MM.1S (cell line): ENCODE measurements at regions not wholly inside any gene's neighbourhood (a gene's known extent, or its start where the extent isn't known, plus 50 kb on each side); places are given as distances from the start of the nearest gene placed in this dataset.

Experiments used
- DNase-seq: peaks from one replicate; pipeline ENCODE4 v3.0.0-alpha.2; 2015
- H2AFZ ChIP-seq: fragments of 300-600 bp; sonication (generic); 2 replicates; pipeline ENCODE4 v1.6.0; 2016; ENCODE audit warnings: antibody characterized with exemption, low read length
- H3F3A ChIP-seq: fragments of 300-600 bp; sonication (generic); 2 replicates; pipeline ENCODE4 v1.6.1; 2016; ENCODE audit warnings: mild to moderate bottlenecking, antibody characterized with exemption, low read length, moderate library complexity, mixed read lengths; ENCODE audit not compliant: insufficient read depth
- H3K27ac ChIP-seq: fragments of 300-600 bp; sonication (generic); 2 replicates; pipeline ENCODE4 v1.5.1; 2016; ENCODE audit warnings: mild to moderate bottlenecking, low read length
- H3K27me3 ChIP-seq: fragments of 300-600 bp; sonication (generic); replicated peaks from 2 replicates; pipeline ENCODE4 v1.6.0; 2016; ENCODE audit warnings: low read length; ENCODE audit not compliant: insufficient read depth
- H3K36me3 ChIP-seq: fragments of 300-600 bp; sonication (generic); replicated peaks from 2 replicates; pipeline ENCODE4 v1.6.1; 2016; ENCODE audit warnings: mild to moderate bottlenecking, low read length, mixed read lengths; ENCODE audit not compliant: insufficient read depth
- H3K4me1 ChIP-seq: fragments of 300-600 bp; sonication (generic); 2 replicates; pipeline ENCODE4 v1.6.1; 2016; ENCODE audit warnings: low read length, mixed read lengths
- H3K4me2 ChIP-seq: fragments of 300-600 bp; sonication (generic); 2 replicates; pipeline ENCODE4 v1.6.0; 2016; ENCODE audit warnings: low read depth, low read length
- H3K4me3 ChIP-seq: fragments of 300-600 bp; sonication (generic); 2 replicates; pipeline ENCODE4 v1.5.1; 2016; ENCODE audit warnings: low read length, mixed read lengths
- H3K79me2 ChIP-seq: fragments of 300-600 bp; sonication (generic); 2 replicates; pipeline ENCODE4 v1.6.1; 2016; ENCODE audit warnings: mixed run types, low read length, mixed read lengths
- H3K9ac ChIP-seq: fragments of 300-600 bp; sonication (generic); 2 replicates; pipeline ENCODE4 v1.6.1; 2016; ENCODE audit warnings: low read length, mixed read lengths
- H3K9me2 ChIP-seq: fragments of 300-600 bp; sonication (generic); replicated peaks from 2 replicates; pipeline ENCODE4 v1.6.1; 2016; ENCODE audit warnings: mild to moderate bottlenecking, low read length, mixed read lengths; ENCODE audit not compliant: insufficient read depth
- H3K9me3 ChIP-seq: fragments of 300-600 bp; sonication (generic); replicated peaks from 2 replicates; pipeline ENCODE4 v1.6.1; 2016; ENCODE audit warnings: mild to moderate bottlenecking, low read length, mixed read lengths; ENCODE audit not compliant: insufficient read depth
- H4K20me1 ChIP-seq: fragments of 300-600 bp; sonication (generic); 2 replicates; pipeline ENCODE4 v1.6.1; 2016; ENCODE audit warnings: mild to moderate bottlenecking, low read length, moderate library complexity, mixed read lengths; ENCODE audit not compliant: insufficient read depth
- CTCF ChIP-seq: fragments of 300-600 bp; sonication (generic); IDR thresholded peaks from 2 replicates; pipeline ENCODE4 v1.5.1; 2016; ENCODE audit warnings: antibody characterized with exemption, low read length, mixed read lengths
- EZH2 ChIP-seq: fragments of 300-600 bp; sonication (generic); optimal IDR thresholded peaks from 2 replicates; pipeline ENCODE3; 2017; ENCODE audit warnings: low read depth, mild to moderate bottlenecking, antibody characterized with exemption, low read length, mixed read lengths
- EZH2phosphoT487 ChIP-seq: fragments of 300-600 bp; sonication (generic); IDR thresholded peaks from 2 replicates; pipeline ENCODE4 v1.6.1; 2018; ENCODE audit warnings: antibody characterized with exemption, low read length

- Histone ChIP-seq H3K27ac (no peak overlapping the region), H3K4me3 (no peak overlapping the region), H3K9ac (no peak overlapping the region), H3K4me2 (no peak overlapping the region), H3K9me3 (no peaks in the 10 kb centered on the region), H3F3A (no peaks in the 10 kb centered on the region), H3K9me2 (no peaks in the 10 kb centered on the region), H3K27me3 (no peaks in the 10 kb centered on the region), H3K79me2 (no peaks in the 10 kb centered on the region), H4K20me1 (no peaks in the 10 kb centered on the region), H3K4me1 (no peaks in the 10 kb centered on the region), H2AFZ (no peak overlapping the region), H3K36me3 (no peaks in the 10 kb centered on the region)
- no peak for TF ChIP-seq EZH2
- no peak for TF ChIP-seq CTCF
- TF ChIP-seq EZH2phosphoT487: no peak
- DNase-seq: no peak
Measured at GRCh38 chr12:43038991-43039390, 449.4 kb upstream of the PRICKLE1 start.

- DNase-seq: no peak
Measured at GRCh38 chr12:43029971-43030370, 440.4 kb upstream of the PRICKLE1 start.

GRCh38 chr12:43028826-43029225 lies 439.3 kb upstream of the PRICKLE1 start:
- Histone ChIP-seq H3K9ac (no peak overlapping the region), H3K27me3 (no peaks in the 10 kb centered on the region), H3K4me2 (no peak overlapping the region), H4K20me1 (no peaks in the 10 kb centered on the region), H3K9me2 (no peaks in the 10 kb centered on the region), H3K4me3 (no peak overlapping the region), H3K4me1 (no peaks in the 10 kb centered on the region), H3F3A (no peaks in the 10 kb centered on the region), H3K9me3 (no peaks in the 10 kb centered on the region), H3K36me3 (no peaks in the 10 kb centered on the region), H3K79me2 (no peaks in the 10 kb centered on the region), H2AFZ (no peak overlapping the region), H3K27ac (no peak overlapping the region)
- no peak for DNase-seq
- TF ChIP-seq EZH2: no peak
- no peak for TF ChIP-seq EZH2phosphoT487
- no peak for TF ChIP-seq CTCF

More at GRCh38 chr12:43029971-43030370, 440.4 kb upstream of the PRICKLE1 start:
- H3K4me1 ChIP-seq: no peaks in the 10 kb centered on the region
- no peaks in the 10 kb centered on the region for H3K9me2 ChIP-seq
- H3K27ac ChIP-seq: no peak overlapping the region
- no peaks in the 10 kb centered on the region for H3K79me2 ChIP-seq
- H3K27me3 ChIP-seq: no peaks in the 10 kb centered on the region
- no peaks in the 10 kb centered on the region for H4K20me1 ChIP-seq
- H3K36me3 ChIP-seq: no peaks in the 10 kb centered on the region
- no peak overlapping the region for H3K9ac ChIP-seq
- TF ChIP-seq EZH2 (no peak), EZH2phosphoT487 (no peak), CTCF (no peak)
- no peak overlapping the region for H2AFZ ChIP-seq
- no peak overlapping the region for H3K4me2 ChIP-seq
- H3F3A ChIP-seq: no peaks in the 10 kb centered on the region
- no peak overlapping the region for H3K4me3 ChIP-seq
- no peaks in the 10 kb centered on the region for H3K9me3 ChIP-seq
